Stomach (tissue), 8 donors: ENCODE measurements at regions not wholly inside any gene's neighbourhood (a gene's known extent, or its start where the extent isn't known, plus 50 kb on each side); places are given as distances from the start of the nearest gene placed in this dataset.

Experiments
- DNase-seq, 2 donors: peaks; one replicate each; pipeline versions ENCODE4 v3.0.0 to v3.0.0-alpha.2; 2013 to 2019
- H3K27ac ChIP-seq, 5 donors: fragments of 200-600 bp in 4 of 5; sonication (generic) in 4 of 5; one replicate each; pipeline ENCODE4 v1.5.1; 2013 to 2019; ENCODE audit warnings: mild to moderate bottlenecking in 1 of 5, moderate library complexity in 1 of 5
- H3K27me3 ChIP-seq, 3 donors: fragments of 200-600 bp; sonication (generic); one replicate each; pipeline ENCODE4 v1.5.1; 2017 to 2019; ENCODE audit warnings: mixed run types in 1 of 3
- H3K36me3 ChIP-seq, 4 donors: fragments of 200-600 bp; sonication (generic); 1 replicate in 3 of 4; 2 replicates in 1 of 4; pipeline ENCODE4 v1.5.1; 2016 to 2019
- H3K4me1 ChIP-seq, 4 donors: fragments of 200-600 bp; sonication (generic); one replicate each; pipeline ENCODE4 v1.5.1; 2016 to 2019
- H3K4me3 ChIP-seq, 4 donors: fragments of 200-600 bp; sonication (generic) in 3 of 4; one replicate each; pipeline ENCODE4 v1.5.1; 2016 to 2019; ENCODE audit warnings: mild to moderate bottlenecking in 1 of 4
- H3K9me3 ChIP-seq, 4 donors: fragments of 200-600 bp; sonication (generic); one replicate each; pipeline ENCODE4 v1.5.1; 2016 to 2019
- CTCF ChIP-seq, 7 experiments: fragments of 450-650 bp in 4 of 7; fragments of 200-600 bp in 3 of 7; sonication (generic) in 3 of 7; IDR thresholded peaks; one replicate each; pipeline ENCODE4 v1.5.1; 2016 to 2019; ENCODE audit warnings: antibody characterized with exemption in 7 of 7, control low read depth in 2 of 7, mild to moderate bottlenecking in 1 of 7
- EP300 ChIP-seq: sonication (generic); formaldehyde crosslinking; IDR thresholded peaks from one replicate; pipeline ENCODE4 v1.6.1; 2017; ENCODE audit warnings: antibody characterized with exemption
- POLR2A ChIP-seq, 4 donors: fragments of 450-650 bp; IDR thresholded peaks; one replicate each; pipeline ENCODE4 v1.6.1; 2016; ENCODE audit warnings: antibody characterized with exemption in 4 of 4, control low read depth in 2 of 4, mild to moderate bottlenecking in 1 of 4, moderate library complexity in 1 of 4
- POLR2AphosphoS5 ChIP-seq, 3 donors: sonication (generic); formaldehyde crosslinking; IDR thresholded peaks; one replicate each; pipeline ENCODE4 v1.6.1; 2016; ENCODE audit warnings: antibody characterized with exemption in 3 of 3
- WGBS, 5 donors: extraction: QIAGEN DNeasy Blood & Tissue Kit in 3 of 5; methylation state at CpG; one replicate each; pipeline versions ENCODE4 v1.1.5 to v1.1.7; 2013 to 2018; 5-methylcytosine and 5-hydroxymethylcytosine counted together
- intact Hi-C: fragments of 100-400 bp; cut with DNase I; formaldehyde crosslinking; loops from one replicate; pipeline ENCODE4 v1.15.1; 2023; ENCODE audit warnings: low total_unique reads
- donor health status: healthy with polysubstance abuse.
- donor health status: Bipolar disorder and iron deficiency.
- donor health status: healthy.

GRCh38 chr4:126038502-126039144, 723.9 kb downstream of the FAT4 start:
- Histone ChIP-seq H3K27ac (no peak overlapping the region), H3K27me3 (no peaks in the 10 kb centered on the region), H3K36me3 (no peaks in the 10 kb centered on the region), H3K9me3 (no peaks in the 10 kb centered on the region), H3K4me1 (peaks cover 0 to 8% (median 0%) of the 10 kb centered on the region in 4 donors), H3K4me3 (no peak overlapping the region)
- peak in 1 of 2 donors; percentile 21 for DNase-seq
- TF ChIP-seq EP300, result no peak
- TF ChIP-seq POLR2A (IDR thresholded peaks at IDR 0.05), result no peak
- no peak for TF ChIP-seq POLR2AphosphoS5 (IDR thresholded peaks at IDR 0.05)
- TF ChIP-seq CTCF (IDR thresholded peaks at IDR 0.05), result no peak
- intact Hi-C loops, result no loop called here
- 18 to 32% (median 19%) methylated on average over 2 of the region's 2 CpGs for WGBS, 5 donors

GRCh38 chr4:126046081-126046614, 731.4 kb downstream of the FAT4 start:
- TF ChIP-seq POLR2AphosphoS5 (IDR thresholded peaks at IDR 0.05) (no peak), POLR2A (IDR thresholded peaks at IDR 0.05) (no peak), EP300 (no peak), CTCF (IDR thresholded peaks at IDR 0.05) (no peak)
- WGBS, 5 donors, result 36 to 88% (median 67%) methylated on average over 2 of the region's 2 CpGs
- Histone ChIP-seq H3K9me3 (no peaks in the 10 kb centered on the region), H3K4me3 (no peak overlapping the region), H3K27ac (no peak overlapping the region), H3K4me1 (no peaks in the 10 kb centered on the region), H3K36me3 (no peaks in the 10 kb centered on the region), H3K27me3 (no peaks in the 10 kb centered on the region)
- intact Hi-C loops, result no loop called here
- no peak for DNase-seq

- intact Hi-C loops, result no loop called here
- Histone ChIP-seq H3K4me1 (peaks cover 0 to 4% (median 0%) of the 10 kb centered on the region in 4 donors), H3K27ac (no peak overlapping the region), H3K4me3 (no peak overlapping the region), H3K36me3 (no peaks in the 10 kb centered on the region), H3K27me3 (no peaks in the 10 kb centered on the region), H3K9me3 (no peaks in the 10 kb centered on the region)
- 73 to 81% (median 76%) methylated on average over 1 of the region's 1 CpG for WGBS, 5 donors
- DNase-seq, result no peak
- TF ChIP-seq CTCF (IDR thresholded peaks at IDR 0.05), result no peak
- no peak for TF ChIP-seq POLR2A (IDR thresholded peaks at IDR 0.05)
- no peak for TF ChIP-seq EP300
- no peak for TF ChIP-seq POLR2AphosphoS5 (IDR thresholded peaks at IDR 0.05)
Observed at GRCh38 chr4:126047114-126047513, 732.4 kb downstream of the FAT4 start.

GRCh38 chr4:126051689-126052424, 737.1 kb downstream of the FAT4 start:
- no peaks in the 10 kb centered on the region for H3K27me3 ChIP-seq
- peaks cover 0 to 4% (median 0%) of the 10 kb centered on the region in 4 donors for H3K4me1 ChIP-seq
- H3K36me3 ChIP-seq, result no peaks in the 10 kb centered on the region
- peak in 1 of 2 donors; percentile 81 for DNase-seq
- peak in 1 of 3 donors; percentile 13 for TF ChIP-seq POLR2AphosphoS5 (IDR thresholded peaks at IDR 0.05)
- TF ChIP-seq CTCF (IDR thresholded peaks at IDR 0.05), result no peak
- H3K4me3 ChIP-seq, result no peak overlapping the region
- intact Hi-C loops, result loop anchor here (5.0 kb wide), 1 partner anchor 180 kb away; no protein-coding TSS in a partner anchor
- WGBS, 5 donors, result 43 to 75% (median 50%) methylated on average over 1 of the region's 1 CpG
- no peaks in the 10 kb centered on the region for H3K9me3 ChIP-seq
- H3K27ac ChIP-seq, result no peak overlapping the region
